BLaER1 treated with 17β-estradiol and CSF1 and Interleukin-3, amounts not matched to agents 10 nM and 100 nM (cell line): ENCODE measurements at regions not wholly inside any gene's neighbourhood (a gene's known extent, or its start where the extent isn't known, plus 50 kb on each side); places are given as distances from the start of the nearest gene placed in this dataset.
"Not testable (repeated sequence)": the region's sequence is repeated elsewhere in the genome, so short reads cannot be mapped to it uniquely, and the experiment has no call there.

ENCODE experiments used
- H3K27ac ChIP-seq, 11 experiments: shearing (Covaris generic); formaldehyde crosslinking; 2 replicates each; pipeline ENCODE4 v1.8.1; 2022
- H3K27me3 ChIP-seq, 11 experiments: shearing (Covaris generic); formaldehyde crosslinking; 2 replicates each; pipeline ENCODE4 v1.8.1; 2022
- H3K36me3 ChIP-seq, 11 experiments: shearing (Covaris generic); formaldehyde crosslinking; 2 replicates each; pipeline ENCODE4 v1.8.1; 2022
- H3K4me1 ChIP-seq, 10 experiments: shearing (Covaris generic); formaldehyde crosslinking; 2 replicates each; pipeline ENCODE4 v1.8.1; 2022
- H3K4me2 ChIP-seq, 11 experiments: shearing (Covaris generic); formaldehyde crosslinking; 2 replicates each; pipeline ENCODE4 v1.8.1; 2022
- H3K4me3 ChIP-seq, 10 experiments: shearing (Covaris generic); formaldehyde crosslinking; 2 replicates each; pipeline ENCODE4 v1.8.1; 2022
- H3K9ac ChIP-seq, 11 experiments: shearing (Covaris generic); formaldehyde crosslinking; 2 replicates each; pipeline ENCODE4 v1.8.1; 2022
- H3K9me3 ChIP-seq, 11 experiments: shearing (Covaris generic); formaldehyde crosslinking; replicated peaks in 1 of 11; 2 replicates each; pipeline ENCODE4 v1.8.1; 2022
- H4K20me1 ChIP-seq, 11 experiments: shearing (Covaris generic); formaldehyde crosslinking; 2 replicates each; pipeline ENCODE4 v1.8.1; 2022
- Cebpa-rat ChIP-seq, 11 experiments: shearing (Covaris generic); IDR thresholded peaks; 2 replicates each; pipeline ENCODE4 v1.8.1; 2022

- no peak overlapping the region for H3K27ac ChIP-seq
- peaks cover 0 to 18% (median 0%) of the 10 kb centered on the region in 10 experiments; a peak in 6 of 20 replicates for H3K4me1 ChIP-seq
- no peak overlapping the region for H3K4me3 ChIP-seq
- no peak for TF ChIP-seq Cebpa-rat (IDR thresholded peaks at IDR 0.05)
- no peaks in the 10 kb centered on the region for H3K27me3 ChIP-seq
- no peaks in the 10 kb centered on the region for H4K20me1 ChIP-seq
- no peak overlapping the region for H3K9ac ChIP-seq
- 0 out of 22 replicates have a peak overlapping the region, but pooled peaks of 1 of the 11 experiments have one; percentile 23 for H3K4me2 ChIP-seq
- no peaks in the 10 kb centered on the region for H3K36me3 ChIP-seq
- H3K9me3 ChIP-seq, result peaks cover 0 to 9% (median 6%) of the 10 kb centered on the region in 11 experiments; a peak in 10 of 22 replicates
Measured at GRCh38 chr22:44574057-44574639, 76.1 kb upstream of the RTL6 start.

- H3K27me3 ChIP-seq, result no peaks in the 10 kb centered on the region
- H3K4me3 ChIP-seq, result no peak overlapping the region
- H3K4me1 ChIP-seq, result peaks cover 0 to 18% (median 0%) of the 10 kb centered on the region in 10 experiments; a peak in 6 of 20 replicates
- no peak overlapping the region for H3K9ac ChIP-seq
- TF ChIP-seq Cebpa-rat (IDR thresholded peaks at IDR 0.05), result no peak
- H3K9me3 ChIP-seq, result peaks cover 0 to 9% (median 6%) of the 10 kb centered on the region in 11 experiments; a peak in 10 of 22 replicates
- no peak overlapping the region for H3K4me2 ChIP-seq
- no peak overlapping the region for H3K27ac ChIP-seq
- H4K20me1 ChIP-seq, result no peaks in the 10 kb centered on the region
- H3K36me3 ChIP-seq, result no peaks in the 10 kb centered on the region
Measured at GRCh38 chr22:44573451-44573850, 75.4 kb upstream of the RTL6 start.

GRCh38 chr22:44572414-44573207, 74.6 kb upstream of the RTL6 start:
- no peak overlapping the region for H3K9ac ChIP-seq
- peaks cover 0 to 18% (median 0%) of the 10 kb centered on the region in 10 experiments; a peak in 6 of 20 replicates for H3K4me1 ChIP-seq
- H3K9me3 ChIP-seq, result peaks cover 0 to 9% (median 6%) of the 10 kb centered on the region in 11 experiments; a peak in 10 of 22 replicates
- H3K4me3 ChIP-seq, result no peak overlapping the region
- no peak overlapping the region for H3K27ac ChIP-seq
- no peak overlapping the region; a peak in 1 of 22 replicates for H3K4me2 ChIP-seq
- no peaks in the 10 kb centered on the region for H3K27me3 ChIP-seq
- TF ChIP-seq Cebpa-rat (IDR thresholded peaks at IDR 0.05), result no peak
- no peaks in the 10 kb centered on the region for H3K36me3 ChIP-seq
- no peaks in the 10 kb centered on the region for H4K20me1 ChIP-seq

GRCh38 chr22:44571566-44572413, 73.8 kb upstream of the RTL6 start:
- Histone ChIP-seq H3K27me3 (no peaks in the 10 kb centered on the region), H4K20me1 (no peaks in the 10 kb centered on the region), H3K4me2 (peak overlapping the region in 1 of 11 experiments; percentile 24; a peak in 4 of 22 replicates), H3K9ac (no peak overlapping the region), H3K4me3 (no peak overlapping the region), H3K36me3 (no peaks in the 10 kb centered on the region), H3K4me1 (peaks cover 0 to 18% (median 0%) of the 10 kb centered on the region in 10 experiments; a peak in 6 of 20 replicates), H3K9me3 (peaks cover 0 to 9% (median 6%) of the 10 kb centered on the region in 11 experiments; a peak in 10 of 22 replicates), H3K27ac (no peak overlapping the region)
- TF ChIP-seq Cebpa-rat (IDR thresholded peaks at IDR 0.05), result no peak

GRCh38 chr22:44570476-44571445, 72.7 kb upstream of the RTL6 start:
- TF ChIP-seq Cebpa-rat (IDR thresholded peaks at IDR 0.05), result no peak
- Histone ChIP-seq H4K20me1 (no peaks in the 10 kb centered on the region), H3K9me3 (peaks cover 0 to 9% (median 6%) of the 10 kb centered on the region in 11 experiments; a peak in 10 of 22 replicates), H3K4me3 (no peak overlapping the region), H3K4me2 (peak overlapping the region in 1 of 11 experiments; percentile 24; a peak in 2 of 22 replicates), H3K9ac (no peak overlapping the region), H3K4me1 (peaks cover 0 to 18% (median 0%) of the 10 kb centered on the region in 10 experiments; a peak in 5 of 20 replicates), H3K27me3 (no peaks in the 10 kb centered on the region), H3K27ac (no peak overlapping the region), H3K36me3 (no peaks in the 10 kb centered on the region)

- H3K36me3 ChIP-seq, result no peaks in the 10 kb centered on the region
- no peak overlapping the region for H3K4me2 ChIP-seq
- no peak overlapping the region for H3K9ac ChIP-seq
- no peak for TF ChIP-seq Cebpa-rat (IDR thresholded peaks at IDR 0.05)
- H3K9me3 ChIP-seq, result peaks cover 0 to 9% (median 6%) of the 10 kb centered on the region in 11 experiments; a peak in 10 of 22 replicates
- H4K20me1 ChIP-seq, result no peaks in the 10 kb centered on the region
- no peak overlapping the region for H3K27ac ChIP-seq
- no peaks in the 10 kb centered on the region for H3K27me3 ChIP-seq
- no peak overlapping the region for H3K4me3 ChIP-seq
- H3K4me1 ChIP-seq, result peaks cover 0 to 13% (median 0%) of the 10 kb centered on the region in 10 experiments; a peak in 5 of 20 replicates
Measured at GRCh38 chr22:44569561-44569991, 71.5 kb upstream of the RTL6 start.

GRCh38 chr22:44567846-44568493, 69.9 kb upstream of the RTL6 start:
- Histone ChIP-seq H3K27ac (no peak overlapping the region), H3K4me3 (no peak overlapping the region), H3K4me1 (peaks cover 0 to 8% (median 0%) of the 10 kb centered on the region in 10 experiments; a peak in 3 of 20 replicates), H3K27me3 (no peaks in the 10 kb centered on the region), H3K9me3 (peaks cover 0 to 21% (median 7%) of the 10 kb centered on the region in 11 experiments; a peak in 15 of 22 replicates), H3K9ac (no peak overlapping the region), H3K36me3 (no peaks in the 10 kb centered on the region), H4K20me1 (no peaks in the 10 kb centered on the region), H3K4me2 (no peak overlapping the region)
- no peak for TF ChIP-seq Cebpa-rat (IDR thresholded peaks at IDR 0.05)

GRCh38 chr22:44567378-44567841, 69.4 kb upstream of the RTL6 start:
- not testable (repeated sequence) for H3K4me2 ChIP-seq, H4K20me1 ChIP-seq, H3K9ac ChIP-seq, H3K4me1 ChIP-seq, H3K4me3 ChIP-seq, H3K27ac ChIP-seq, H3K36me3 ChIP-seq, H3K27me3 ChIP-seq
- peaks cover 0 to 21% (median 7%) of the 10 kb centered on the region in 11 experiments; a peak in 15 of 22 replicates for H3K9me3 ChIP-seq
